Amniotic stem cell (primary cell): ENCODE measurements at regions not wholly inside any gene's neighbourhood (a gene's known extent, or its start where the extent isn't known, plus 50 kb on each side); places are given as distances from the start of the nearest gene placed in this dataset.
"Not testable (repeated sequence)": the region's sequence is repeated elsewhere in the genome, so short reads cannot be mapped to it uniquely, and the experiment has no call there.

Experiments used
- DNase-seq: peaks from one replicate; lab custom pipeline; 2025; lab: John Stamatoyannopoulos, UW

DNA sequence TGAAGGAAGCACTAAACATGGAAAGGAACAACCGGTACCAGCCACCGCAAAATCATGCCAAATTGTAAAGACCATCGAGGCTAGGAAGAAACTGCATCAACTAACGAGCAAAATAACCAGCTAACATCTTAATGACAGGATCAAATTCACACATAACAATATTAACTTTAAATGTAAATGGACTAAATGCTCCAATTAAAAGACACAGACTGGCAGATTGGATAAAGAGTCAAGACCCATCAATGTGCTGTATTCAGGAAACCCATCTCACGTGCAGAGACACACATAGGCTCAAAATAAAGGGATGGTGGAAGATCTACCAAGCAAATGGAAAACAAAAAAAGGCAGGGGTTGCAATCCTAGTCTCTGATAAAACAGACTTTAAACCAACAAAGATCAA, 206.3 kb downstream of the SLC38A4 start:
- DNase-seq: not testable (repeated sequence)

DNA sequence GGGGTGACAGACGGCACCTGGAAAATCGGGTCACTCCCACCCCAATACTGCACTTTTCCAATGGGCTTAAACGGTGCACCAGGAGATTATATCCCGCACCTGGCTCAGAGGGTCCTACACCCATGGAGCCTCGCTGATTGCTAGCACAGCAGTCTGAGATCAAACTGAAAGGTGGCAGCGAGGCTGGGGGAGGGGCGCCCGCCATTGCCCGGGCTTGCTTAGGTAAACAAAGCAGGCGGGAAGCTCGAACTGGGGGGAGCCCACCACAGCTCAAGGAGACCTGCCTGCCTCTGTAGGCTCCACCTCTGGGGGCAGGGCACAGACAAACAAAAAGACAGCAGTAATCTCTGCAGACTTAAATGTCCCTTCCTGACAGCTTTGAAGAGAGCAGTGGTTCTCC, 208.1 kb downstream of the SLC38A4 start:
- not testable (repeated sequence) for DNase-seq

DNA sequence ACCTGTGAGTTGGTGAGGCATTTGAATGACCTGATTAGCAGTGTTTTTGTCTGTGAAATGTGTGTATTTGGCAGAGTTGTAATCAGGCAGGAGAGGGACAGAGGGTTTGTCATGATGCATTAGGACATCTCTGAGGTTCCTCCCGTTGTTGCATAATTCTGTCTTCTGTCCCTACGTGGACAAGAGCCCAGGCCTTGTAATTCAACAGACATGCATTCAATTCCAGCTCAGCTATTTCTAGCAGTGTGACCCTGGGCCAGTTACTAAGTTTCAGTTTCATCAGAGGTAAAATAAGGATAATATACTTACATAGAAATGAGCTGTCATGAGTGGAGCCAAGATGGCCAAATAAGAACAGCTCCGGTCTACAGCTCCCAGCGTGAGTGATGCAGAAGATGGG, 208.6 kb downstream of the SLC38A4 start:
- no peak for DNase-seq

DNA sequence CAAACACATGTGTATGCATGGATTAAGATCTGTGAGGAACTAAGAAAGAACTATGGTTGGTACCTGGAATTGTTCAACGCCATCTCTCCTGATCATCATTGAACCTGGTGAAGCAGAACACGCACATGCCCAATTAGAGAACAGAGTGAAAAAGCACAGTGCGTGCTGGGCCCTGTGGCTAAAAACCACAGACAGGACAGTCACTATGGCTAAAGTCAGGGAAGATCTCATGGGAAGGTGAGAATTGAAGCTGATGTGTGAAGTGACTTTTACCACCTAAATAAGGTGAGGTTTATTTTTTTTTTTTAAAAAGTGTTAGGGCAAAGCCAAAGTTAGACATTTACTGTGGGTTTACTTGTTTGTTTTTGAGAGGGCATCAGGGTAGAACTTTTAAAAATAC, 215.0 kb downstream of the SLC38A4 start:
- no peak for DNase-seq

DNA sequence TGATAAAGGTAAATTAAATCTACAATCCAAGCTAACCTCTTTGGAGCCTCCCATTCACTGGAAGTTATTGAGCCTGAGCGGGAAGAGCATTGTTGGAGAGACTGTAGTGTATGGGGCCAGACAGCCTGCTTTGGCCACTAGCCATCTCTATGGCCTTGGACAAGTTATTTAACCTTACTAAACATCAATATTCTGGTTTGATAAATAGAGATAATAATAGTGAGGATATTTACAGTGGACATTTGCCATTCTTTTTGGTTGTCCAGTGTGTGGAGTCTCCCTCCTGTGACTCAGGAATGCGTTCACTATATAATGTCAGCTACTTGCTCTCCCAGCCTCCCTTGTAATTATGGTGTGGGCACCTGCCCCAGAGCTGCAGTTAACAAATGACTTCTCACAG, 216.1 kb downstream of the SLC38A4 start:
- no peak for DNase-seq

DNA sequence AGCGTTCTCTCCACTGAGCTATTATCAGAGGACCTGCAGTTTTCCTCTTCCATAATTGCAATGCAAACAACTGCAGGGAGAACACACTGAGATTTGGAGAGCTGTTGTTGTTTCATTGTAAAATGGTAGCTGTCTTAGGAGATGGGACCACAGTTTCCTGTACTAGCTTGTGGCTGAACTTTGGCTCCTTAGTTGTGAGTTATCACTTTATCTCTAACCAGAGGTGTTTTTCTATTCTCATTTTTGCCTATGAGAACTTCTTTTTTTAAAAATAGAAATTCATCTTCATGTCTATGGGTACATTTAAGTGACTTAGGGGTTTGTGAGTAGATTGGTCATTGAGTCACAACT, 216.5 kb downstream of the SLC38A4 start:
- no peak for DNase-seq

DNA sequence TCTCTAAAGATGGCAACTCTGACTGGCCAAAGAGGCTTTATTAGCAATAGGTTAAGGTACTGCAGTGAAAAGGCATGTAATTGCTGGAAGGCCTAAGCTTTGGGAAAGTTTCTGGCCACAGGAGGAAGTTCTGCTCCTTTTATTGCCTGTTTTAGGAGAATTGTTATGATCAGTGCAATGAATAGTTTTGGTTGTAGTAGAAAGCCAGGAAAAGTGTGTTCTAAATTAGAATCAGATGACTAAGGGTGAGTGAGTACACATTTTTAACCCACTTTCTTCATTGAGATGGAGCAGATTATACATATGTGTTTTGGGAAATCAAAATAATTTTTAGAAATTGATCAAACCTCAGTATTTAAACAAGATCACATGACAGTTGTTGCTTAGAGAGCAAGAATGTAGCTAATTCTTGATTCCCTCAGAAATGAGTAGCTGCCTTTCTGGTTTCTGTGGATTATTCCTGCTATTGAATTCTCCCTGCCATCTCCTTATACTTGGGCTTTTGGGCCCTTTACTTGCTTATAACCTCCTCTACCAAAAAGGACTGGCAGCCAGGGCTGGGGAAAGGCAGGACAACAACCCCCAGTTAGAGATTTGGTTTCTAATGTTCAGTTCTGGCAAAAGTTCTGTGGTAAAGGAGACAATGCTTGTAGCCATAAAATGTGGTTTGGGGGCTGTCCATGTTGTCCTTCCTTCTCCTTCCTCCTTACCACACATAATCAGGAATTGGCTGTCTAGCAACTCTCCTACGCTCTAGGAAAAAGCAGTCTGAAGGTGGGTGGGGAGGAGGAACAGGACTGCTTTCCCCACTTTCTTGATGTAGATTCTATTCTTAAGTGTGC, 217.1 kb downstream of the SLC38A4 start:
- no peak for DNase-seq

DNA sequence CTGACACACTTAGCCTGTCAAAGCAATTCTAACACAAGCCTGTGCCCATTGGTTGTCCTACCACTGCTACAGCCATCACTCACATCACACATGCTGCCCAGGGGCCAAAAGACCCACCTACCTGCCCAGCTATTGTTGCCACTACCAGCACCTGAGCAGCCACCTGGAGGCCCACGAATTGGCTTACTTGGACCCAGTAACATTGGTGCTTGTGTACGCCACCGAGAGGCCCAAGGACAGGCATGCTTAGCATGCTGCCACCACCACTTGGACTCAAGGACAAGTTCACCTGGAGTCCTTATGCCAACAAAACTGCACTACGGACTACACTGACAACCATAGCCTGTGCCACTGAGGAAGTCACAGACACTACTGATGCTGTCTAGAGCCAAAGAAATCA, 221.1 kb downstream of the SLC38A4 start:
- DNase-seq: no peak

DNA sequence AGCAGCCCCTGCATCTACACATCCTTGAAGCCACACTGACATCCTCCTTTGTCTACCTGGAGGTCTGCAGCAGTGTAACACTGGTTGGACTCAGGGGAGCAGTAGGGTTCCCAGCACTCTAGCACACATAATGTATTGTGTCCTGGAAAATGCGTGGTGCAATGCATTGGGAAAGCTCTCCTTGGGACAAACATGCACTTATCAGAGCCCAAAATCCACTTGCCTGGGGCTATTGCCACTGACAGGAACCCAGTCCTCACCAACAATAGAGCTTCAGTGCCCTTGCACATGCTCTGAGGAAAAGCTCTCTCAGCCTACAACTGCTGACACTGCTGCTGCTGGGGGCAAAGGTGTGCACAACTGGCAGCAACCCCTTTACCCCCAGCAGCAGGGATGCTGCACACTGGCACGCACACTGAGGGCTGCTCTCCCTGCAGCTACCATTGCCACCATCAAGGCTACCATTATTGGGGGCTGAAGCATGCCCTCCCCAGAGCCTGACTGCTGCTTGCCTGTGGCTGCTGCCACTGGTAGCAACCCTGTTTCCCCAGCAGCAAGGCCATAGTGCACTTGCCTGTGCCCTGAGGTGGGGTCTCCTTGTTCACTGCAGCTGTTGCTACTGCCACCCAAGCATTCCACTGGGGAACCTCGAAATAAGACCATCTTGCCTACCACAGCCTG, 221.9 kb downstream of the SLC38A4 start:
- no peak for DNase-seq

DNA sequence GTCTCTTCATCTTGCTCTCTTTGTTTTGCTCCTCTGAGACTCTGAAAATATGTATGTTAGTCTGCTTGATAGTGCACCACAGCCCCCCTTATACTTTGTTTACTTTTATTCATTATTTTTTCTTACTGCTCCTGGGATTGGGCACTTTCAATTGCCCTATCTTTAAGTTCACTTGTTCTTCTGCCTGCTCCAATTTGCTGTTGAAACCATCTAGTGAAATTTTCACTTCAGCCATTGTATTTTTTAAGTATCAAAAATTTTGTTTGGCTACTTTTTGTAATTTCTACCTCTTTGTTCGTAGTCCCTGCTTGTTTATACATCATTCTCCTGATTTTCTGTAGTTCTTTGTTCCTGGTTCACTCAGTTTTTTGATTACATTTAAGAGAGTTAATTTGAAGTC, 223.3 kb downstream of the SLC38A4 start:
- no peak for DNase-seq

DNA sequence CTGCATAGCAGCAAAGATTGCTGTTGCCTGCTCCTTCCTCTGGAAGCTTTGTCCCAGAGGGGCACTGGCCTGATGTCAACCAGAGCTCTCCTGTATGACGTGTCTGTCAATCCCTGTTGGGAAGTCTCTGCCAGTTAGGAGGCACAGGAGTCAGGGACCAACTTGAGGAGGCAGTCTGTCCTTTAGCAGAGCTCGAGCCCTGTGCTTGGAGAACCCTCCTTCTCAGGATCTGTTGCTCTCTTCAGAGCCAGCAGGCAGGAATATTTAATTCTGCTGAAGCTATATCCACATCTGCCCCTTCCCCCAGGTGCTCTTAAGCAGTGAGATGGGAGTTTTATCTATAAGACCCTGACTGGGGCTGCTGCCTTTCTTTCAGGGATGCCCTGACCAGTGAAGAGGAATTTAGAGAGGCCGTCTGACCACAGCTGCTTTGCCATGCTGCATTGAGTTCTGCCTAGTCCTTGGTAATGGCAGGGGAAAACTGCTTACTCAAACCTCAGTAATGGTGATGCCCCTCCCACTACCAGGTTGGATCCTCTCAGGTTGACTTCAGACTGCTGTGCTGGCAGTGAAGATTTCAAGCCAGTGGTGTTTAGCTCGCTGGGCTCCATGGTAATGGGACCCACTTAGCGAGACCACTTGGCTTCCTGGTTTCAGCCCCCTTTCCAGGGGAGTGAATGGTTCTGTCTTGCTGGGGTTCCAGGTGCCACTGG, 218.6 kb upstream of the SLC38A2 start:
- DNase-seq: no peak

DNA sequence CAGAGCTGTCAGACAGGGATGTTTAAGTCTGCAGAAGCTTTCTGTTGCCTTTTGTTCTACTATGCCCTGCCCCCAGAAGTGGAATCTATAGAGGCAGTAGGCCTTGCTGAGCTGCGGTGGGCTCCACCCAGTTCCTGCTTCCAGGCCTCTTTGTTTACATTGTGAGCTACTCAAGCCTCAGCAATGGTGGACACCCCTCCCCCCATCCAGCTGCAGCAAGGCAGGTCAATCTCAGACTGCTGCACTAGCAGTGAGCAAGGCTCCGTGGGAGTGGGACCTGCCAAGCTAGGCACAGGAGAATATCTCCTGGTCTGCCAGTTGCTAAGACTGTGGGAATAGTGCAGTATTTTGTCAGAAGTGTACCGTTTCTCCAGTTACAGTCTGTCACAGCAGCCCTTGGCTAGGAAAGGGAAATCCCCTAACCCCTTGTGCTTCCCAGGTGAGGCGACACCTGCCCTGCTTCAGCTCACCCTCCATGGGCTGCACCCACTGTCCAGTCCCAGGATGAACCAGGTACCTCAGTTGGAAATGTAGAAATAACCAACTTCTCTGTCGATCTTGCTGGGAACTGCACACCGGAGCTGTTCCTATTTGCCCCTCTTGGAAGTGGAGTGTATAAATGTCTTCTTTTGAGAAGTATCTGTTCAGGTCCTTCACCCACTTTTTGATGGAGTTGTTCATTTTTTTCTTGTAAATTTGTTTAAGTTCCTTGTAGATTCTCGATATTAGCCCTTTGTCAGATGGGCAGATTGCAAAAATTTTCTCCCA, 213.5 kb upstream of the SLC38A2 start:
- DNase-seq: no peak

DNA sequence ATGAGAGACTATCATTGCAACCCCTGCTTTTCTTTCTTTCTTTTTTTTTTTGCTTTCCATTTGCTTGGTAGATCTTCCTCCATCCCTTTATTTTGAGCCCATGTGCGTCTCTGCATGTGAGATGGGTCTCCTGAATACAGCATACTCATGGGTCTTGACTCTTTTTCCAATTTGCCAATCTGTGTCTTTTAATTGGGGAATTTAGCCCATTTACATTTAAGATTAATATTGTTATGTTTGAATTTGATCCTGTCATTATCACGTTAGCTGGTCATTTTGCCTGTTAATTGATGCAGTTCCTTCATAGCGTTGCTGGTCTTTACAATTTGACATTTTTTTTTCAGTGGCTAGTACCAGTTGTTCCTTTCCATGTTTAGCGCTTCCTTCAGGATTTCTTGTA, 211.5 kb upstream of the SLC38A2 start:
- not testable (repeated sequence) for DNase-seq

DNA sequence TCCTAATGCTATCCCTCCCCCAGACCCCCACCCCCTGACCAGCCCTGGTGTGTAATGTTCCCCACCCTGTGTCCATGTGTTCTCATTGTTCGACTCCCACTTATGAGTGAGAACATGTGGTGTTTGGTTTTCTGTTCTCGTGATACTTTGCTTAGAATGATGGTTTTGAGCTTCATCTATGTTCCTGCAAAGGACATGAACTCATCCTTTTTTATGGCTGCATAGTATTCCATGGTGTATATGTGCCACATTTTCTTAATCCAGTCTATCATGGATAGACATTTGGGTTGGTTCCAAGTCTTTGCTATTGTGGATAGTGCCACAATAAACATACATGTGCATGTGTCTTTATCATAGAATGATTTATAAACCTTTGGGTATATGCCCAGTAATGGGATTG, 209.4 kb upstream of the SLC38A2 start:
- not testable (repeated sequence) for DNase-seq

DNA sequence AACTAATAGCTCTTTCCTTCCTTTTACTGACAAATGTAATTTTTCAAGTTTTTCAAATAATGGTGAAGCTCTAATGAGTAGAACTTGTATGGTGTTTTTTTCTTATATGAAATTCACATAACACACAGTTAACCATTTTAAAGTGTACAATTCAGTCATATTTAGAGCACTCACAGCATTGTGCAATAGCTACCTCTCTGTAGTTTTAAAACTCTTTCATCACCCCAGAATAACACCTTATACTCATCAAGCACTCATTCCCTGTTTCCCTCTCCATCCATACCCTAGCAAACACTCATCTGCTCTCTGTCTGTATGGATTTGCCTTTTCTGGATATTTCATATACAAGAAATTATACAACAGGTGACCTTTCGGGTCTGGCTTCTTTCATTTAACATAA, 207.9 kb upstream of the SLC38A2 start:
- DNase-seq: no peak

DNA sequence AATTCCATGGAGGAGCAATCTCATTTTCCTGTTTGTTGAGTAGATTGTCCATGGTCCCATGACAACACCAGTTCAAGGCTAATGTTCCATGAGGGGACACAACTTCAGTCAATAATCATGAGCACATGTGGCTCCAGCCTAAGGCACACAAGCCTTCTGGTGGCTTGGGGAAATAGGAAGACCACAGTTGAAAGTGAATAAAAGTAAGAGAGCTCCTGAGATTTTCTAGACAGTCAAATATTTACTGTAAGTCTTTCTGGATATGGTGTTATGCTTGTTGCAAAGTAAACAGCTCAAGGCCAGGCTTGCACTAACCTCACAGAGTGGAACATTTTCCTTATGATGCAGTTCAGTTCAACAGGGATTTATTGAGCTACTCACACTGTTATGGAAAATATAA, 206.9 kb upstream of the SLC38A2 start:
- no peak for DNase-seq

DNA sequence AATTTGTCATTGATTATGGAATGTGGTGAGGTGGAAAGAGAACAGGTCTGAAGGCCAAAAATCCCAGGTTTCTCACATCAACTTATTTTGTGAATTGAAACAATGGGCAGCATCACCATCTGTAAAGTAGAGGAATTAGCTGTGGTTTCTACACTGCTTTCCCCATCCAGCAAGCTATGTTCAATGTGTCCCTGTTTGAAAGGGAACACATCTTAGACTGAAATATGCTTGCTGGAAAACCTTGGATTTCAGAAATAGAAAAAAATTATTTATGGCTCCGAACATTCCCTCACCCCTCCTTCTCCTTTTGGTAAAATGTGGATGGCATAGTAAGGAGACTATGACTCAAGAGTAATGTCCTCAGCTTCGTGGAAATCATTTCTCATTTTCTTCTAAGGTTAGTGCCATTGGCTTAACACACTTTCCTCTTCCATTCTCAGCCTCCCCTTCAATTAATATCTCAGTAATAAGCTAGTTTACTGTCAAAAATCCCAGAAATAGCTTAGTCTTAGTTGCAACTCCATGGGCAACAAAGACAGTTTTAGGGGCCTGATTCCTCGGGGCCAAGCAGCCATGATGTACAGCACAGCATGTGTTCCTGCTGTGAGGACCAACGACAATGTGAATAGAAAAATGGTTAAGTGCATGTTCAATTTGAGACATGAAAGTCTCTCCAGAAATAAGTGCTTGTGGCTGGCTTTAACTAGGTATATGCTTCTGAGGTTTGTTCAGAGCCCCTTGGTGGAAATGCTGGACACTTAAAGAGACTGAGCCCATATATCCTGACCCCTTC, 205.8 kb upstream of the SLC38A2 start:
- no peak for DNase-seq

DNA sequence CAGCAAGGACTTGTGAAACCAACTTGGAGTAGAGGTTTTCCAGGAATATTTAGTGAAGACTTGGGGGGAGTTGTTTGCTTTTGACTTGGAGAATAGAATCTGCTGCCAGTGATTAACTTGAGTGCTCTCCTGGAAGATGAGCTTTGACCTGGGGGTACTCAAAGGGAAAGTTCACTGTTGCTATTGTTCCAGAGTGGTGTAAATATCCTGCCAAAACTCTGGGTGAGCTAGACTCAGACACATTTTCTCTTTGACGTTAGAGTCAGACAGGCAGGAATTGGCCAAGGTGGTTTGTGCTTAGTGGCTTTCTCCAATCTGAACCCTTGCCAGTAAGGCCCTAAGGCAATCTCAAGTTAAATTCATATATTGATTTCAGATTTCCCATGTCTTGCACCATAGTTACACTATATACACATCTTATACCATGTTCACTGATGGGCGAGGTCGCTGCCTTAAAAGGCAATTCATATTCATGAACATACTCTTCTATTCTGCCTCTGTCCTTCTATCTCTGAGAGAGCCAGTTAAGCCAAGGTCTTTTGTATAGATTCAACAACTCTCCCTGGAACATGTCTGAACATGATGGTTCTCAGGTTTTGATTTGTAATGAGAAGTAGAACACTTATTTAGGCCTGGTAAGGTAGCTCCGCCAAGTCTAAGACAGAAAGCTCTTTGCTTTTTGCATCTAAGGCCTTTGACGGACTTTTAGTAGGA, 204.6 kb upstream of the SLC38A2 start:
- no peak for DNase-seq

DNA sequence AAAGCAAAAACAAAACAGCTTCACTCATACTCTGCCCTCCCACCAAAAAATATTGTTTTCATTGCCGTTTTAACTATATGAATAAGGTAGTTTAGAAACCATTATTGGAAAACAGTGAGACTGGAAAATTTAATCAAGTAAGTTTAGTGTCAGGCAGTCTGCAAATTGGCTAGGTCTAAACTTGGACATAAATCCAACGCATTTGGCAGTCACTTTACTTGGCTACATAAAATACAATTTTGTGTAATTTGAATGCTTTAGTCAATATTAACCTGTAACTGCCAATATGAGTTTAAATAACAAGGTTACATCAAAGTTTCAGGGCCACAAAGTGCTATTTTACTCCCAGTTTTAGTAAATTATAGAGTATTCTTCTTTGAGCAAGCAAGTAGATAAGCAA, 202.3 kb upstream of the SLC38A2 start:
- DNase-seq: no peak

DNA sequence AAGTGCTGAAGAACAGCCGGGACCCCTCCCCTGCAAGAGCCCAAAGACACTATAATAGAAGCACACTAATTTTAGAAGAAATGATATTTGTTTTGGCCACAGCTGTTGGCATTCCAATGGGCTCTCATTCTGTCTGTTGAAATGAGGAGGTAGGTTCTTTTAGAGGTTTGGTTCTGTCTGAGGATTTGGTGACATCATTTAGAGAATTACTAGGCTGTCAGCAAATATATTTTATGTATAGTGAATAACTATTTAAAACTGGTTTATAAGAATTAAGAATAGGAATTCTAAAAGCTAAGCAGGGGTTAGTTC, 200.7 kb upstream of the SLC38A2 start:
- DNase-seq: no peak
